ENCODE measurements at regions not wholly inside any gene's neighbourhood (a gene's known extent, or its start where the extent isn't known, plus 50 kb on each side); places are given as distances from the start of the nearest gene placed in this dataset.

- DNase-seq (ENCODE audit: low spot score): no peak
- ChIA-PET CTCF (interaction anchor here (0.7 kb wide), 1 partner anchor 27 kb away, joined by 4 read pairs; no protein-coding TSS in a partner anchor), POLR2A (ENCODE audit: low non-redundant PET) (no interaction called here)
- no peak overlapping the region for H3K27ac ChIP-seq
- TF ChIP-seq CTCF (conservative IDR thresholded peaks at IDR 0.05; ENCODE audit: low read depth): no peak
Measured at GRCh38 chr2:176482107-176482506, 212.9 kb downstream of the MTX2 start.

GRCh38 chr2:176483476-176483875, 214.2 kb downstream of the MTX2 start:
- CTCF ChIA-PET: no interaction called here
- no peak for TF ChIP-seq CTCF (conservative IDR thresholded peaks at IDR 0.05; ENCODE audit: low read depth)
- POLR2A ChIA-PET (ENCODE audit: low non-redundant PET): no interaction called here
- no peak overlapping the region for H3K27ac ChIP-seq
- DNase-seq (ENCODE audit: low spot score): no peak

DNA sequence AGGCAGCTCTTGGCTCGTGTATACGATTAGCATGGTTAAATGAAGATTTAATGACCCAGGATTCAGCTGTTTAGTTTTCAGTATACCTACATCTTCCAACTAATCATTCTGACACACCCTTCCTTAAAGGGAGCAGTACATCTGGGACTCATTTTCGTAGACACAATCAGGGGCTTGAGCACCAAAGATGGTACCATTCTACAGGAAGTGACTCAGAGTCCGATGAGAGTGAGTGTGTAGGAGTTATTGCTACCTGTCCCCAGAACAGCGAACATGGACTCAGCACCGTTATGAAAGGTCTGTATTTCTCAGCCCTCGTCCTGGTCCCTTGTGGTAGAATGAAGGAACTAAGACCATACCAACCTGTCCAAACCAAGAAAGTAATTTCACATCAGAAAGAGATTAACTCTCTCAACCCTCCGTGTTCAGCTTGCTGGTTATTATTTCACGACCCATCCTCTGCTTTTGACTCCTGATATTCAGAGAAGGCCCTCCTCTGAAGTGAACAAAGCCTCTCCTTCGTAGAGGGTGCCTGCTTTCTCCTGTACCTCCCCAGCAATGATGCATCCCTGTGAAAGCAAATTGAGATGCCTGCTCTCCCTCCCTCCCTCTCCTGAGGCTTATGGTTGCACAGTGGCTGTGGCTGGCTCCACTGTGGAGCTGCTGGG, 214.8 kb downstream of the MTX2 start:
- no peak for TF ChIP-seq CTCF (conservative IDR thresholded peaks at IDR 0.05; ENCODE audit: low read depth)
- no peak overlapping the region for H3K27ac ChIP-seq
- DNase-seq (ENCODE audit: low spot score): no peak
- POLR2A ChIA-PET (ENCODE audit: low non-redundant PET): no interaction called here
- CTCF ChIA-PET: no interaction called here

- POLR2A ChIA-PET (ENCODE audit: low non-redundant PET): no interaction called here
- CTCF ChIA-PET: interaction anchor here (0.8 kb wide), 1 partner anchor 167 kb away, joined by 3 read pairs; no protein-coding TSS in a partner anchor
- DNase-seq (ENCODE audit: low spot score): no peak
- H3K27ac ChIP-seq: no peak overlapping the region
- TF ChIP-seq CTCF (conservative IDR thresholded peaks at IDR 0.05; ENCODE audit: low read depth): no peak
Measured at GRCh38 chr2:176484838-176485237, 215.6 kb downstream of the MTX2 start.

GRCh38 chr2:176488431-176488830, 219.2 kb downstream of the MTX2 start:
- DNase-seq (ENCODE audit: low spot score): no peak
- ChIA-PET POLR2A (ENCODE audit: low non-redundant PET) (no interaction called here), CTCF (interaction anchor here (0.6 kb wide), 1 partner anchor 197 kb away, joined by 5 read pairs; no protein-coding TSS in a partner anchor)
- no peak for TF ChIP-seq CTCF (conservative IDR thresholded peaks at IDR 0.05; ENCODE audit: low read depth)
- no peak overlapping the region for H3K27ac ChIP-seq

DNA sequence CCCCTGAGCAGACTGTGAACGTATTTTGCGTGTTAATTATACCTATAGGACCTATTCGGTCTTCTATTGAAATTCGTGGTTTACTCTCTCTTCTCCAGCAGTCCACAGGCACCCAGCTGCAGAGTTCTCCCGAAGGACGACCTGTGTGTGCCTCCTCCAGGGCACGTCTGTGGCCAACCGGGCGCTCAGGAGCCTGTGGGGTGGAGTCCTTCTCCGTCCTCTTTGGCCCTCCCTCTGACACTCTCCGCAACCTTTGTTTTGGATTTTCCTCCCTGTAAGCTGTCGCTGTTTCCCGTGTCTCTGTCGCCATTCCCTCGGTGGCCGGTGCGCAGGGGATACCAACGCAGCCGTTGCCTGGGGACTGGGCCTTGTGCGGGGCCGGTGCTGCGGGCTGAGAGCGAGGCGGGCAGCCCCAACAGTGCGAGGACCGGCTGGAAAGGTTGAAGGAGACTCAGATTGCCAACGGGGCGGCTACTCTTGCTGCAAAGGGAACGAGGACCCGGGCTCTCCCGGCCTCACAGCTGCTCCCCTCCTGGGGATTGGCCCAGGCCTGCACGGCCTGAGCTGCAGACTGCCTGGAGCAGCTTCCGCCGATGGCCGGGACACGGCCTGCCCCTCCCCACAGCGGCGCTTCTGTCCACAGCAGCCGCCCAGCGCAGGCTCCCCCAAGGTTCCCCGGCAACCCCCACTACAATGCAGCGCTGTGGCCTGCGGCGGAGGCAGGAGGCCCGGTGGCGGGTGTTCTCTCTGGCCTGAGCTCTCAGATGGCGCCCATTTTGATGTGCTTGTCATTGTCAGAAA, 221.0 kb downstream of the MTX2 start:
- no peak for DNase-seq (ENCODE audit: low spot score)
- H3K27ac ChIP-seq: peak overlapping the region; percentile 92
- ChIA-PET POLR2A (ENCODE audit: low non-redundant PET) (no interaction called here), CTCF (interaction anchor here (0.6 kb wide), 1 partner anchor 111 kb away, joined by 3 read pairs; no protein-coding TSS in a partner anchor)
- no peak for TF ChIP-seq CTCF (conservative IDR thresholded peaks at IDR 0.05; ENCODE audit: low read depth)

Data from RWPE1 (cell line).